CD4-positive, alpha-beta T cell treated with Interleukin-6 for 4 hours (primary cell): ENCODE measurements at regions not wholly inside any gene's neighbourhood (a gene's known extent, or its start where the extent isn't known, plus 50 kb on each side); places are given as distances from the start of the nearest gene placed in this dataset.
"Not testable (repeated sequence)": the region's sequence is repeated elsewhere in the genome, so short reads cannot be mapped to it uniquely, and the experiment has no call there.

Source experiments
- DNase-seq: peaks from one replicate; pipeline ENCODE4 v3.0.0-alpha.2; 2020; ENCODE audit warnings: mixed read lengths

GRCh38 chr1:166703726-166704462 is 135.4 kb upstream of the POGK start:
- no peak for DNase-seq

GRCh38 chr1:166705376-166706289 is 133.6 kb upstream of the POGK start:
- DNase-seq: no peak

- no peak for DNase-seq
Observed at GRCh38 chr1:166716620-166717019, 122.7 kb upstream of the POGK start.

GRCh38 chr1:166721145-166721544 is 118.1 kb upstream of the POGK start:
- no peak for DNase-seq

- DNase-seq: no peak
Observed at GRCh38 chr1:166730299-166730888, 108.9 kb upstream of the POGK start.

- DNase-seq: no peak
Observed at GRCh38 chr1:166738140-166738539, 101.1 kb upstream of the POGK start.

GRCh38 chr1:166738873-166739272 is 100.4 kb upstream of the POGK start:
- DNase-seq: no peak

GRCh38 chr1:166740668-166741276 is 98.5 kb upstream of the POGK start:
- DNase-seq: no peak

GRCh38 chr1:166763318-166763717 is 76.0 kb upstream of the POGK start:
- DNase-seq: no peak

GRCh38 chr1:166766942-166767341 is 72.3 kb upstream of the POGK start:
- no peak for DNase-seq

GRCh38 chr1:166784646-166785045 is 54.6 kb upstream of the POGK start:
- not testable (repeated sequence) for DNase-seq

- no peak for DNase-seq
Observed at GRCh38 chr1:166785987-166786386, 53.3 kb upstream of the POGK start.

GRCh38 chr1:166789286-166789685 is 50.0 kb upstream of the POGK start:
- no peak for DNase-seq
